NCI-H146 (cell line): ENCODE measurements at regions not wholly inside any gene's neighbourhood (a gene's known extent, or its start where the extent isn't known, plus 50 kb on each side); places are given as distances from the start of the nearest gene placed in this dataset.
A peak's percentile ranks its signal among the peaks of the same experiment; 100 is the strongest.

Source experiments
- DNase-seq: peaks from one replicate; lab custom pipeline; 2025; lab: John Stamatoyannopoulos, UW

DNA sequence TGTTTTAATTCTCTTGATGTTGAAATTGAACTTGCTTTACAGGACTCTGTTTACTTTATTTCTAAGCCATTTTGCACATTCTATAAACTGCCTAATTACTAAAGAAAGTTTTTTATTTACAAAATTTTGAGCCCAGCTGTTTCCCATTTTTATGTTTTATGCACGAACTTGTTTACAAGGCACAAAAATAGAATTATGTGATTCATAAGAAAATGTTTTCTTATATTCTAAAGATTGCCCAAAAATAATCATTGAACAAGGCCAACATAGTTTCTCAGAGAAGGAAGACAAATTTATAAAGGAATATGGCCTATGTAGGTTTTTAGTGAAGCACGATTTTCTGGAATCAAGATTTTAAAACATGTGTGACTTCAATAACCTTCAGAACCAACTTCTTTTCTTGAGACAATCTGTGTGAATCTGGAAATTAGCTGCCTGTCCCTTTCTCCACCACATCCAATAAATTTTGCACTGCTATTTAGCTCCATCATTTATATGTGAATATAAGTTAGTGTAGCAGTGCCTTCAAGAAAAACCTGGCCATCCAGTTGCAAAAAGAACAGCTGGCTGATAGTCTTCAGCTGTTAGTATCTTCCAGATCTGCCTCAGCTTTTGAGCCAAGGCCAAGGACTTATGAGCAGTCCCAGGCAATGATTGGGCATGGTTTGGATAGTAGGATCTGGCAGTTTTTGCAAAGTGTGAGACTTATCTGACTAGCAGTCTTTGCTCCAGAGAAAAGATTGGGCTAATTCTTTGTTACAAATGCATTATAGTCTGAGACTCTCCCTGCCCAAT, 253.2 kb upstream of the COL3A1 start:
- no peak for DNase-seq

DNA sequence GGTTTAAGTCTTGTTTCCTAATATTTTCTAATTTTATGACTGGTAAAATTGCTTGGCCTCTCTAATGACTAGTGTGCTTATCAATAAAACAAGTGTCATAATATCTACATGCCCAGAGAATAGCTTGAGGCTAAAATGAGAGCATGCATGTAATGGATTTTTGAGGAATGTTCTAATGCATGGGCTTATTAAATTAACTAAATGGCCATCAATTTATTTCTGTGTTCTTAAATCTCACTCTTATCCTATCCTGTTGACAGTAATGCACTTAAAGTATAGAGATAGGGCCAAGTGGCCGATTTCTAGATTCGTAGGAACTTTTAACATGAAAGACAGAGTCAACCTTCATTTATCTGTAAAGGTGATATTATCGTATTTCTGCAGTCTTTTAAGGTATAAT, 252.4 kb upstream of the COL3A1 start:
- DNase-seq = no peak

GRCh38 chr2:188725746-188726360, 248.3 kb upstream of the COL3A1 start:
- no peak for DNase-seq

DNA sequence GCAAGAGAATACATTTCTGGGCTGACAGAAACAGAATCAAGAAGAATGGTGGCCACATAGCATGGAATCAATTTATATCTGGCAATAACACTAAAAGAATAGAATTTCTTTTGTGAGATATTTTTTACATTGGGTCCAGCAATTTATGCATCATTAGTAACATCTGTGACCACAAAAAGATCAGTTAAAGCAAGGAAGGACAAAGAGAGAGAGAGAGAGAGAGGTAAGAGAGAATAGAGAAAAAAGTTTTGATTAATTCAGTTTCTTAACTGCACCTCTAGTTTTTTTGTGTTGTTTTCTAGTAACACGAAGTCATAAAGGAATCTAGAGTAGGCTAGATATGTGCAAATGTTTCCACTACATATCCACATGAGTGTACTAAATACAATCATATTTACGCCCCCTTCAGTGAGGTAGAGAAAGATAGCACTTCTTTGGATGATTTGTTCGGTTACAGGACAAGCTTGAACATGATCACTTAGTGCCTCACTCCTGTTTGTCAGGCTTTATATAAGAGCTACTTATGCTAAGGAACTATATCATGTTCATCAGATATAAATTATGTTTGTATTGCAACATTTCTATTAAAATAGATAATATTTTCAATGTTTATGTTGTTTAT, 247.4 kb upstream of the COL3A1 start:
- no peak for DNase-seq

DNA sequence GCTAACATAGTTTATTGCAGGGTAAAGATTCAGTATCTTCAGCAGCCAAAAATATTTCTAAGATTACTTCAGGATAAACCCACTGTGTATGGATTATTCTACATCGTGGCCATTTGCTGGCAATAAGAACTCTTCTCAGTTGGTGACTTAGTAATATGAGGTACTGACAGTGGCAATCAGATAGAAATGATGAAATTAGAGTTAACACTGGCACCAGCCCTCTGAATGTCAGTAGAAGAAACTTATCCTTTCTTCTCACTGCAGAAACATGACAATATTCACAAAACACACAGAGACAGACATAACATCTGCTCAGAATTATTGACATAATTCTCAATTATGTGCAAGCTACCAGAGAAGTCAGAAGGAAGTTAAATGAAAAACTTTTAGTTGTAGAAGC, 246.3 kb upstream of the COL3A1 start:
- DNase-seq = no peak

DNA sequence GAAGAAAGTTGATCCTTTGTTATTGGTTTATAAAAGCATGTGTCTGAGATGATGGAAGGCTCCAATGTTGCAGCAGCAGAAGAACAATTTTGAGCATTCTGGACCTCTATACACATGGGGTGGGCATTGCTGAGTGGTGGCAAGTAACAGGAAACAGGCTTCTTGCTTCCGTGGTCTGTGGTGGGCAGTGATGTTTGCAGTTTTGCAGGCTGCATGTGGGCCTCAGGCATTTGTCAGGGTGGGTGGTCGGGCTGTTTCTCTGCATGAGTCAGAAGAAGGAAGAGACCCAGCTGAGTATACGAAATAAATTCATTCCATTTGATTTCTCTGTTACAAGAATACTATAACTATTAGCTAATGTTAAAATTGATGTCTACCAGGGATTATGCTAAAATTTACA, 239.5 kb upstream of the COL3A1 start:
- no peak for DNase-seq

DNA sequence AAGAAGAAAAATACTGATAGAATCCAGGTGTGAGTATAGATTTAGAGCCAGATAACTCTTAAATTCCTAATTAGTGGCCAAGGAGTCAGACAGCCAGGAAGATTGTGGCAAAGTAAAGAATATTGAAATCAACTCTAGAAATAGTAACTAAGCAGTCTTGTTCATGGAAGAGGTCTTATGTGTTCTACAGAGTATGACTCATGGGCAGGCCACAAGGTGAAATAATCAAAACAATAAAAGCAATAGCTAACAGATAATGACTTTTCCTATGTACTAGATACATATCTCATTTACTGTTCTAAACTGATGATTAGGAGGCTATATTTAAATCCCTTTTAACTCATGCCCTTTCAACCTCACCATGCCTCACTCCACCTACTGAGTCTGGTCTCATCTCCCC, 227.4 kb upstream of the COL3A1 start:
- DNase-seq = no peak

DNA sequence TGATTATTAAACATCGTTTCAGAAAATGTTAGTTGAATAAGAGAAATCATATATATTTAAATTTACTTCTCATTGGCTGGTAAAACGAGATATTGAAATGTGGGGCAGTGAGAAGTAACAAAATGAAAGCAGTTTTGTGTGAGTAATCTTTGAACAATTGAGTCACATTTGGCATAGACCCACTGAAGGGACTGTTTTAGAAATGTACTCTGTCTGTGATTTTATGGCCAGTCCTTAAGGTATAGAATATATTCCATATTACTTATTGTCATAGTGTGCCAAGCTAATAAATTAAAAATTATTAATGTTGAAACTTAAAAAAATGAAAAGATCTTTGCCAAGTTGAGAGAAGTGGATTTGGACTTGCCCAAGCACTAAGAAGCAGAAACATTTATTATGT, 222.4 kb upstream of the COL3A1 start:
- DNase-seq = no peak

DNA sequence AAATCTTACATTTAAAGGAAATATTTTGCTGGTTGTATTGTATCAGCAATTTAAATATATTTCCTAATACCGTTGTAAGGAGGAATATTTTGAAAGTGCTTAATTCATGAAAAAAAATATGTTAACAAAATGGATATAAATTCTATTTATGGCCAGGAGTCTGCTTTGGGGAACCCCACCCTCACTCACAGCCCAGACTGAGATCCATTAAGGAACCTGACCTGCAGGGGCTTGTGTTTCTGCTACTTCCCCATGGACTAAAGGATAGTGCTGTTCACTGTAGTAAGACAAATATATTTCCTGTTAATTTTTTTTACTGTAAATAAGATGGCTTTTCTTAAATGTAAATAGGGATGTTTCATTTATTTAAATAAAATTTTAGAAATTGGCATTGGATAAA, 221.9 kb upstream of the COL3A1 start:
- DNase-seq = no peak

- no peak for DNase-seq
Observed at GRCh38 chr2:188762151-188762550, 212.0 kb upstream of the COL3A1 start.

DNA sequence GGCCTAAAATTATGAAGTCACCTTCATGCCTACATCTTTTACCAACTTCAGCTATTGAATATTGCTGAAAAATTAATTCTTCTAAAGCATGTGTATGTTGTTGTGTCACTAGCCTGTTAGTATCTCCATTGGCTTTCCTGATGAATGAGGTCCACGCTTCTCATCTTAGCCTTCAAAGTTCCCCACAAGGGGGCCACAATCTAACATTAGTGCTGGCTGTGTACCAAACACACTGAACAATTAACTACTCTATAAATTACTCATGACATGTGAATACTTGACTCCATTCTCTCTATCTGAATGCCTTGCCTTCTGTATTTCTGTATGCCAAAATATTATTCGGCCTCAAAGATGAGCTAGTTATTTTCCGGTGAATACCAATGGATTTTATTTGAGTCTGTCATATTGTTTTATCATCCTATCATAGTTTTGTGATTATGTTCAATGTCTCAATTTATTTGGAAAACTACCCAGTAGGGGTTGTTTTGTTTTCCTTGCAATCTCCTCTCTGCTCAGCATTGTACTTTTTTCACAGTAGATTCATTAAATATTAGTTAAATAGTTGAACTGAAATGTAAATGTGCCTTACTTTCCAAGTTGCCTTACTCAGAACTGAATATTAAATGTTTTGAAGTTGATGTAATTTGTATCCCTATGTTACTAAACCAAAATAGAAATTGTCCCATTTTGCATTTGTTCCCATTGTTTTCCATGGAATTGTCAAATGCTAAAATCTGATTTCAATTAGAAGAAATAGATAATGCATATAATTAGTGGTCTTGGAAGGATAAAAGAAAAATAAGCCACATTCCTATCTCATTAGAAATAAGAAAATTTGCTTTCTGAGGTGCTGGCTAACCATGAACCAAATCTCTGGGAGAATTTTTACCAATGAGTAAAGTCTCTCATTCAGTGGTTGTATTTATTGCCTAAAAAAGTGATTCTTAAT, 208.4 kb upstream of the COL3A1 start:
- DNase-seq = peak; percentile 41

GRCh38 chr2:188766471-188766856, 207.7 kb upstream of the COL3A1 start:
- DNase-seq = no peak

GRCh38 chr2:188767176-188767575, 207.0 kb upstream of the COL3A1 start:
- no peak for DNase-seq

DNA sequence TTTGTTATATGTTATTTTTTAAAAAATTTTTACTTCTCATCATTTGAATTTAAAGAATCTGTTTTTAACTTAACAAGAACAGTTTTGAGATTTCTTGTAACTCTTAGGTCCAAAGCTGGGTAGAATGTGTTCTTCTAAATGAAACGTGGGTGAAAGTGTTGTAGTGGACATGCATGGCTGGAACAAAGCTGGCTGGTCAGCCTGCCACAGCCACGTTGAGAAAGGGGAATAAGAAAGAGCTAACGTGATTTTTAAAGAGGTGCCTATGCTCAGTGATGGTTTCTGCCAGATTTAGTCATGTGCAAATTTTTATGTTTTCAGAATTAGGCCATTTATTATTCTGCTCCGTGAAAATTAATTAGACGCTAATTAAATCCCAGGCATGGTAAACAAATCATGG, 203.9 kb upstream of the COL3A1 start:
- no peak for DNase-seq

DNA sequence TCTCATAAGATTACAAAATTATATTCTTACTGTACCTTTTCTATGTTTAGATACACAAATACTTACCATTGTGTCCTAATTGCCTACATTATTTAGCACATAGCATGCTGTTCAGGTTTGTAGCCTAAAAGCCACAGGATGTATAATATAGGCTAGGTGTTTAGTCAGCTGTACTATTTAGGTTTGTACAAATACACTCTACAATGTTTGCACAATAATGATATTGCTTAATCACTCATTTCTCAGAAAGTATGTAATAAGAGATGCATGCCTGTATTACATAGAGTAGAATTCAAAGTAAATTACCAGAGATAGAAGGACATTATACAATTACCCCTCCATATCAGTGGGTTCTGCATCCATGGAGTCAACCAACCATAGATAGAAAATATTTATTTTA, 201.1 kb upstream of the COL3A1 start:
- peak; percentile 87 for DNase-seq

- DNase-seq = no peak
Observed at GRCh38 chr2:188776634-188777033, 197.5 kb upstream of the COL3A1 start.

DNA sequence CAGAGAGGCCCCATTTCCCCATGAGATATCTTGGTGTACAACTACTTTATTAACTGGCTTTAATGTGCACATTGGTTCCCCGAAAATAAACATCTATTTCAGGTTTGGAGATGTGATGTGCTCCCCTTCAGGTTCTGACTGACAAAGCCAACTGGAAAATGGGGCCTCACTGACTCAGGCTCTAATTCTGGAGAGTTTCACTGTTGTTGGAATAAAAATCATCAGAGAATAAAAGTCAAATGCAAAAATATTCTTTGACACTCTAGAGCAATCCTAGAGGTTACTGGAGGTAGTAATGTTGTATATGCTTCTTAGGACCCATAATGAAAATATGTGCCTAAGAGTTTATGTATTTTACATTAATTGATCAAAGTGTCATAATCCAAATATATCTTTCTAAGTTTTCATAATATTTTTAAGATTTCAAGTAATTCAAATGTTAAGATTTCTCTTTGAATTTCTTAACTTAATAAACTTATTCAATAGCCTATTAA, 189.9 kb upstream of the COL3A1 start:
- no peak for DNase-seq

GRCh38 chr2:188785061-188785460, 189.1 kb upstream of the COL3A1 start:
- no peak for DNase-seq

DNA sequence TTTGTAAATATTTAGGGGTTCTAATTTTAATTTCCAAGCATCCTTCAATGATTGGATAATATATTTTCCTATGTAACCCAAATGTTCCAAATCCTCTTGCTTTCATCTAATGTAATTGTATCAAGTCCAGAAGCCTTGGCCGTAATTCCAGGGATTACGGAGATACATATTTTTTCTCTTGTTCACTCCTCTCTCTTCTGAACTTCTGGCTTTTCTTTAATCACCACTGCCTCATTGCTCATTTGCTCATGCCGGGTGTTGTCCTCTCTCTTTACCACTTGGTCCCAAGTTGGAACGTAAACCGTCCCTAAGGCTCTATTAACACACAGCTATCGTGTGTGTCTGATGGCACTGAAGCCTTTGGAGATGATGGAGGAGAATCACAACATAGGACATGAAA, 188.7 kb upstream of the COL3A1 start:
- no peak for DNase-seq

- no peak for DNase-seq
Observed at GRCh38 chr2:188786368-188786841, 187.8 kb upstream of the COL3A1 start.

- no peak for DNase-seq
Observed at GRCh38 chr2:188787021-188787657, 187.0 kb upstream of the COL3A1 start.
